ENCODE measurements at regions not wholly inside any gene's neighbourhood (a gene's known extent, or its start where the extent isn't known, plus 50 kb on each side); places are given as distances from the start of the nearest gene placed in this dataset.

- TF ChIP-seq, protein P1, sequence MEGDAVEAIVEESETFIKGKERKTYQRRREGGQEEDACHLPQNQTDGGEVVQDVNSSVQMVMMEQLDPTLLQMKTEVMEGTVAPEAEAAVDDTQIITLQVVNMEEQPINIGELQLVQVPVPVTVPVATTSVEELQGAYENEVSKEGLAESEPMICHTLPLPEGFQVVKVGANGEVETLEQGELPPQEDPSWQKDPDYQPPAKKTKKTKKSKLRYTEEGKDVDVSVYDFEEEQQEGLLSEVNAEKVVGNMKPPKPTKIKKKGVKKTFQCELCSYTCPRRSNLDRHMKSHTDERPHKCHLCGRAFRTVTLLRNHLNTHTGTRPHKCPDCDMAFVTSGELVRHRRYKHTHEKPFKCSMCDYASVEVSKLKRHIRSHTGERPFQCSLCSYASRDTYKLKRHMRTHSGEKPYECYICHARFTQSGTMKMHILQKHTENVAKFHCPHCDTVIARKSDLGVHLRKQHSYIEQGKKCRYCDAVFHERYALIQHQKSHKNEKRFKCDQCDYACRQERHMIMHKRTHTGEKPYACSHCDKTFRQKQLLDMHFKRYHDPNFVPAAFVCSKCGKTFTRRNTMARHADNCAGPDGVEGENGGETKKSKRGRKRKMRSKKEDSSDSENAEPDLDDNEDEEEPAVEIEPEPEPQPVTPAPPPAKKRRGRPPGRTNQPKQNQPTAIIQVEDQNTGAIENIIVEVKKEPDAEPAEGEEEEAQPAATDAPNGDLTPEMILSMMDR (IDR thresholded peaks at IDR 0.05; ENCODE audit: poor library complexity): no peak
- no peak for TF ChIP-seq EZH2phosphoT487 (IDR thresholded peaks at IDR 0.05; ENCODE audit: low read depth, severe bottlenecking, unreplicated experiment)
- TF ChIP-seq EZH2 (IDR thresholded peaks at IDR 0.05; ENCODE audit: borderline replicate concordance): no peak
Measured at GRCh38 chrX:122913134-122913533, 270.9 kb upstream of the GRIA3 start.

DNA sequence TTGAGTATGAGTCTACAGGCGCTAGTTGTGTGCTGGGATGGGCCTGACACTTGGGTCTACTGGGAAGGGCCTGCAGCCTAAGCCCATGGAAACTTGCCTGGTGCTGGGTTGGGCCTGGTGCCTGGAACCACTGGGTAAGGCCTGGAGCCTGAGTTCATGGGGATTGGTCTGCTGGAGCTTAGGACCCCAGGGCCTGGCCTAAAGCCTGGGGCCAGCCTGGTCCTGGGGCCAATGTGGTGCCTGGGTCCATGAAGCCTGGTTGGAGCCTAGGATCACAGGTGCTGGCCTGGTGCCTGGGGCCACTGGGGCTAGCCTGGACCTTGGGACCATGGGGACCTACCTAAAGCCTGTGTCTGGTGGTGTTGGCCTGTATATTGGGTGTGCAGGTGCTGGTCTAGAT lies 270.3 kb upstream of the GRIA3 start:
- Histone ChIP-seq H3K79me2 (no peaks in the 10 kb centered on the region), H3K9me3 (ENCODE audit: low read depth) (peaks cover 6% of the 10 kb centered on the region), H3K27me3 (no peaks in the 10 kb centered on the region), H2AFZ (no peak overlapping the region), H3K4me2 (no peak overlapping the region), H3K27ac (no peak overlapping the region), H3K4me3 (no peak overlapping the region), H3K36me3 (replicated peaks; ENCODE audit: insufficient read depth, low read depth) (no peaks in the 10 kb centered on the region), H3K4me1 (ENCODE audit: insufficient read depth) (no peaks in the 10 kb centered on the region), H3K9me2 (replicated peaks; ENCODE audit: insufficient read depth) (no peaks in the 10 kb centered on the region), H4K20me1 (ENCODE audit: insufficient read depth, poor library complexity, severe bottlenecking) (no peaks in the 10 kb centered on the region)
- 75% methylated on average over 1 of the region's 1 CpG for WGBS (ENCODE audit: low lambda C conversion rate, missing lambda C conversion rate)
- DNase-seq (ENCODE audit: low spot score): no peak
- TF ChIP-seq EZH2 (IDR thresholded peaks at IDR 0.05; ENCODE audit: borderline replicate concordance) (no peak), EZH2phosphoT487 (IDR thresholded peaks at IDR 0.05; ENCODE audit: low read depth, severe bottlenecking, unreplicated experiment) (no peak)
- TF ChIP-seq, protein P1 (IDR thresholded peaks at IDR 0.05; ENCODE audit: poor library complexity): no peak

More at GRCh38 chrX:122913134-122913533, 270.9 kb upstream of the GRIA3 start:
- Histone ChIP-seq H3K9me2 (replicated peaks; ENCODE audit: insufficient read depth) (no peaks in the 10 kb centered on the region), H2AFZ (no peak overlapping the region), H3K4me2 (no peak overlapping the region), H3K9me3 (ENCODE audit: low read depth) (peaks cover 6% of the 10 kb centered on the region), H3K36me3 (replicated peaks; ENCODE audit: insufficient read depth, low read depth) (no peaks in the 10 kb centered on the region), H4K20me1 (ENCODE audit: insufficient read depth, poor library complexity, severe bottlenecking) (no peaks in the 10 kb centered on the region), H3K27ac (no peak overlapping the region), H3K79me2 (no peaks in the 10 kb centered on the region), H3K4me1 (ENCODE audit: insufficient read depth) (no peaks in the 10 kb centered on the region), H3K4me3 (no peak overlapping the region), H3K27me3 (no peaks in the 10 kb centered on the region)
- 93% methylated on average over 1 of the region's 1 CpG for WGBS (ENCODE audit: low lambda C conversion rate, missing lambda C conversion rate)
- no peak for DNase-seq (ENCODE audit: low spot score)

- Histone ChIP-seq H3K4me3 (no peak overlapping the region), H2AFZ (no peak overlapping the region), H3K9me3 (ENCODE audit: low read depth) (peaks cover 6% of the 10 kb centered on the region), H3K79me2 (no peaks in the 10 kb centered on the region), H4K20me1 (ENCODE audit: insufficient read depth, poor library complexity, severe bottlenecking) (no peaks in the 10 kb centered on the region), H3K4me2 (no peak overlapping the region), H3K36me3 (replicated peaks; ENCODE audit: insufficient read depth, low read depth) (no peaks in the 10 kb centered on the region), H3K27me3 (no peaks in the 10 kb centered on the region), H3K27ac (no peak overlapping the region), H3K9me2 (replicated peaks; ENCODE audit: insufficient read depth) (no peaks in the 10 kb centered on the region), H3K4me1 (ENCODE audit: insufficient read depth) (no peaks in the 10 kb centered on the region)
- WGBS (ENCODE audit: low lambda C conversion rate, missing lambda C conversion rate): 90% methylated on average over 5 of the region's 5 CpGs
- TF ChIP-seq EZH2phosphoT487 (IDR thresholded peaks at IDR 0.05; ENCODE audit: low read depth, severe bottlenecking, unreplicated experiment) (no peak), EZH2 (IDR thresholded peaks at IDR 0.05; ENCODE audit: borderline replicate concordance) (no peak)
- DNase-seq (ENCODE audit: low spot score): no peak
Measured at GRCh38 chrX:122914256-122914655, 269.8 kb upstream of the GRIA3 start.

- H3K9me3 ChIP-seq (ENCODE audit: low read depth): no peaks in the 10 kb centered on the region
- H3K9me2 ChIP-seq (replicated peaks; ENCODE audit: insufficient read depth): no peaks in the 10 kb centered on the region
- H3K4me1 ChIP-seq (ENCODE audit: insufficient read depth): no peaks in the 10 kb centered on the region
- no peak overlapping the region for H3K4me3 ChIP-seq
- no peak overlapping the region for H3K27ac ChIP-seq
- H3K79me2 ChIP-seq: no peaks in the 10 kb centered on the region
- H3K27me3 ChIP-seq: no peaks in the 10 kb centered on the region
- 80% methylated on average over 1 of the region's 1 CpG for WGBS (ENCODE audit: low lambda C conversion rate, missing lambda C conversion rate)
- H3K36me3 ChIP-seq (replicated peaks; ENCODE audit: insufficient read depth, low read depth): no peaks in the 10 kb centered on the region
- H4K20me1 ChIP-seq (ENCODE audit: insufficient read depth, poor library complexity, severe bottlenecking): no peaks in the 10 kb centered on the region
- TF ChIP-seq, protein P1 (IDR thresholded peaks at IDR 0.05; ENCODE audit: poor library complexity): no peak
- TF ChIP-seq EZH2 (IDR thresholded peaks at IDR 0.05; ENCODE audit: borderline replicate concordance): no peak
- TF ChIP-seq EZH2phosphoT487 (IDR thresholded peaks at IDR 0.05; ENCODE audit: low read depth, severe bottlenecking, unreplicated experiment): no peak
- H2AFZ ChIP-seq: no peak overlapping the region
- no peak for DNase-seq (ENCODE audit: low spot score)
- H3K4me2 ChIP-seq: no peak overlapping the region
Measured at GRCh38 chrX:122934131-122934530, 249.9 kb upstream of the GRIA3 start.

Measured in hepatocyte (in vitro differentiated cells).